B cell (primary cell): ENCODE measurements at regions not wholly inside any gene's neighbourhood (a gene's known extent, or its start where the extent isn't known, plus 50 kb on each side); places are given as distances from the start of the nearest gene placed in this dataset.

ENCODE experiments used
- EZH2 ChIP-seq: IDR thresholded peaks from 2 replicates; pipeline ENCODE4 v1.6.1; 2012; ENCODE audit warnings: borderline replicate concordance, low read depth, mild to moderate bottlenecking, moderate library complexity, low read length; ENCODE audit not compliant: insufficient read depth, poor library complexity, severe bottlenecking
- TF ChIP-seq, protein P1 (sequence below): fragments of 200-600 bp; IDR thresholded peaks from one replicate; pipeline ENCODE4 v1.8.0; 2022; ENCODE audit warnings: antibody characterized with exemption, mild to moderate bottlenecking

DNA sequence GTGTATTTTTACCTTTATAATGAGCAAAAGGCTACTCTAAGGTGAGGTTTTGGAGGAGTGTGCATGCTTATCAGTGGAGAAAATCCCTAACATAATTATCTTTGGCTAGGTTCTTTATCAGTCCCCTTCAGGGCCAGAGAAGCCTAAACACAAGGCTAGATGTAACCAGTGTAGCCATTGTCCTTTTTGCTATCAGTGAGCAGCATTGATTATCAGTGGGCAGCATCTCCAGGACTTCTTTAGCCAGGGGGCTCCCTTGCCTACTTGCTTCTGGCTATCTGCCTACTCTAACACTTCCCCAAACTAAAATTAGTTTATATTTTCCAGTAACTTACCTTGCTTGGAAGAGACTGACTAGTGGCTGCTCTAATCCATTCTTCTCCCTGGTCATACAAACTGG lies 595.6 kb downstream of the TRAM1L1 start:
- no peak for TF ChIP-seq EZH2
- TF ChIP-seq, protein P1, sequence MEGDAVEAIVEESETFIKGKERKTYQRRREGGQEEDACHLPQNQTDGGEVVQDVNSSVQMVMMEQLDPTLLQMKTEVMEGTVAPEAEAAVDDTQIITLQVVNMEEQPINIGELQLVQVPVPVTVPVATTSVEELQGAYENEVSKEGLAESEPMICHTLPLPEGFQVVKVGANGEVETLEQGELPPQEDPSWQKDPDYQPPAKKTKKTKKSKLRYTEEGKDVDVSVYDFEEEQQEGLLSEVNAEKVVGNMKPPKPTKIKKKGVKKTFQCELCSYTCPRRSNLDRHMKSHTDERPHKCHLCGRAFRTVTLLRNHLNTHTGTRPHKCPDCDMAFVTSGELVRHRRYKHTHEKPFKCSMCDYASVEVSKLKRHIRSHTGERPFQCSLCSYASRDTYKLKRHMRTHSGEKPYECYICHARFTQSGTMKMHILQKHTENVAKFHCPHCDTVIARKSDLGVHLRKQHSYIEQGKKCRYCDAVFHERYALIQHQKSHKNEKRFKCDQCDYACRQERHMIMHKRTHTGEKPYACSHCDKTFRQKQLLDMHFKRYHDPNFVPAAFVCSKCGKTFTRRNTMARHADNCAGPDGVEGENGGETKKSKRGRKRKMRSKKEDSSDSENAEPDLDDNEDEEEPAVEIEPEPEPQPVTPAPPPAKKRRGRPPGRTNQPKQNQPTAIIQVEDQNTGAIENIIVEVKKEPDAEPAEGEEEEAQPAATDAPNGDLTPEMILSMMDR = no peak
